ENCODE measurements at regions not wholly inside any gene's neighbourhood (a gene's known extent, or its start where the extent isn't known, plus 50 kb on each side); places are given as distances from the start of the nearest gene placed in this dataset.
A peak's percentile ranks its signal among the peaks of the same experiment; 100 is the strongest.

DNA sequence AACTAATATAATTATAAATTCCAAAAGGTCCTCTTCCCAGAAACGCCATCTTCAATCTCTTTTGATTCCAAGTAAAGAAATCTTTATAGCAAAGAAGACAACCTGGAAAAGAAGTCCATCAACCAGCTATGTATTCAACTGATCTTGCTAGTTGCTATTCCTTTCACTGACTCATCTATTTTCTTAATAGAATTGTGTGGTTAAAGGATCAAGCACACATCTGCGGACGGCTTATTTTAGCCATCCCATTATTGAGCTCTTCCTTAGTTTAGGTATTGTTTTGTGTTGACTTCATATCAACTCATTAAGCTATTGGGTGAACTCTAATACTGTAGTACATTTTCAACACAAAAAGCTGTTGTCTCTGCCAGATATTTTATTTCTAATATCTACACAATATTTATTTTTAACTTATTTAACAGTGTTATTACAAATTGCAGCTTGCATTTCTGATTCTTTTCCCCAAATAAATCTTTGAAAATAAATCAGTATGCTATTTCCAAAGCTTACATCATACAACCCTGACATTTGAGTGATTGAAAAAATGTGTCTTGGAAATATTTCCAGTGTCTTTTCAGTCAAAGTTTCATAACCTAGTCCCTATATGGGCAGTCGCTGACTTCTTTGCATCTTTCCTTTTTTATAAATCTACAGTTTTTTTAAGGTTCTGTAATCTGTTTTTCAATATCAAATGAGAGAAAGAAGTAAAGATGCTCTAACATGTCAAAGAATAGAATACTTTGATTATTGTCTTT is 158.8 kb upstream of the SPRY2 start:
- no peak for DNase-seq

GRCh38 chr13:80498433-80498832 is 157.5 kb upstream of the SPRY2 start:
- DNase-seq, result no peak

DNA sequence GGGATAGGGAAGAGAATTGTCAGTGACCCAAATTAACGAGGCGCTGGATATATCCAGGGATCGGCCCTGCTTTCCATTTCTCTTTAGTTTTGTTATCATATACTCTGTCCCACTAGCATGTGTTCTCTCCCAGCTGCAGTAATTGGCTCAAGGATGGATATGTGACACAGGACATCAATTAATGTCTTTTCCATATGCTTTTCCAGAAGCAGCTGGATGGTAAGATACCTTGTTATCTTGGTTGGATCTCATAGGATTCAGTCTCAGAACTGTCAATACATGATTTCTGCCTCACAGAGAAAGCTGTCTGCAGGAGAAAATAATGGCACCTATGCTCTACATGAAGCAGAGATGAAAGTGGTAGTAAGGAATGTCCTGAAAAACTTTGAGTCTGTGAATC is 157.1 kb upstream of the SPRY2 start:
- DNase-seq, result no peak

DNA sequence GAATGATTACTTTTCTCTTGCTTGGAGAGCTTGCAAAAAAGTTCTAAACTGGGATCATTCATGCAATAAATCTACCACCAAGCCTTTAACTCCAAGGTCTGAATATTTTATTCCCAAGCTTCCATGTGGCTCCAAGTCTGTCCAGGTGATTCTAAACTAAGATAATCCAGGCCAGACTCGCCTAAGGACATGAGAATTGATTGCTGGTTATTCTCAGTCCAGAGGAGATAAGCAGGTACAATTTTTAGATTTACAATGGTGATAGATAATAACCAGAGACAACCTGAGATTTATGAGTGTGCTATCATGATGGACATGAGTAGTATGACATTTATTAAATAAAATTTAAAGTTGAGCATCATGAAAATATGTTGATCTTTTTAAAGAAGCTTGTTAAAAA is 156.5 kb upstream of the SPRY2 start:
- no peak for DNase-seq

GRCh38 chr13:80496721-80497397 is 155.9 kb upstream of the SPRY2 start:
- no peak for DNase-seq

DNA sequence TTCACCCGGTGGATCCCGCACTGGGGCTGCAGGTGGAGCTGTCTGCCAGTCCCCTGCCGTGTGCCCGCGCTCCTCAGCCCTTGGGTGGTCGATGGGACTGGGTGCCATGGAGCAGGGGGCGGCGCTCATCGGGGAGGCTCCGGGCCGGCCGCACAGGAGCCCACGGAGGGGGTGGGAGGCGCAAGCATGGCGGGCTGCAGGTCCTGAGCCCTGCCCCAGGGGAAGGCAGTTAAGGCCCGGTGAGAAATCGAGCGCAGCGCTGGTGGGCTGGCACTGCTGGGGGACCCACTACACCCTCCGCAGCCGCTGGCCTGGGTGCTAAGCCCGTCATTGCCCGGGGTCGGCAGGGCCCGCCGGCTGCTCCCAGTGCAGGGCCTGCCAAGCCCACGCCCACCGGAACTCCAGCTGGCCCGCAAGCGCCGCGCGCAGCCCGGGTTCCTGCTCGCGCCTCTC is 149.6 kb upstream of the SPRY2 start:
- DNase-seq, result peak; percentile 19

DNA sequence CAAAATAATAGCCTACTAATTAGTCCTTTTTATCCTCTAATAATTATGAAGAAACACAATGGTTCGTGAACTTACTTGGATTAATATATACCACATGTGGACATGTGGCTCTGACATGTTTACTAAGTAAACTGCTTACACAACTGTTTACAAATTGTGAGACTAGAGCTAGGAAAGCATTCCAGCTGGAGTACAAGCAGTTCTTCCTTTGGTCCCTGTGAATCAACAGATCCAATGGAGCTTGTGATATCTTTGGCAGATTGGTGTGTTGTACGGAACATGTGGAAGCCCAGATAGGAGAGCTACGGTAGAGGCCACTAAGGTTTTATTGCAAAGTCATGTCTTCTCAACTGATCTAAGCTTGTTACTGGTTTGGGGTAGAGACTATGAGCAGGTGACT is 145.5 kb upstream of the SPRY2 start:
- DNase-seq, result no peak

DNA sequence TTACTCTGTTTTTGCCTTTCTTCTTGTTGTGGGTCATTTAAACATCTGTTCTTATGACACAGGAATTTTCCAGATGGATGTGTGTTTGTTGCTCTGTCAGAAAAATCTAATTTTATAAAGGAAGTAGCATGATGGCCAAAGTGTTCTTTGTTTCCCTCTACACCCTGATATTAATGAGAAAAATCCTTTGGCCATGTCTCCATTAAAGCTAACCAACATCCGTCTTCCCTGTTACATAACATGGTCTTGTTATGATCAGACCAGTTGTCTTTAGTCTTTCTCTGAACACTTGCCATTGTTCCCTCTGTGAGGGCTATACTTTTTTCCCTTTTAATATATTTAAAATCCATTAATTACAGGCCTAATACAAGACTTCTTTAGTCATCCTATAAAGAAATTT is 142.2 kb upstream of the SPRY2 start:
- DNase-seq, result no peak

DNA sequence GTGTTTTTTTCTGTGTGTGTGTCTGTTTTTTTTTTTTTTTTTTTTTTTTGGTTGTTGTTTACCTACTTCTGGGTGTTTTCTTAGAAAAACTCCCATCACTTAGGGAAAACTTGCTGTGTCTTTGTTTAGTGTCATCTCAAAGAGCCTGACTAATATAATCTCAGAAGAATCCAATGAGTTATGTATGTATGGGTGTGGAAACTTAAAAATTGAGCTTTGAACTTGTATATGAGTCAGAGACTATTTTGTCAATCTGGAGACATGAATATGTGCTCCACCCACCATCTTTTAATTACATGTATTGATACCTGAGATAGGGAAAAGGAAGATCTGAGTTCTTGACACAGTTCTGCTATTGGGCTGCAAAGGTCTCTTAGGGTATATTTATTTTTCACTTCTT is 140.7 kb upstream of the SPRY2 start:
- no peak for DNase-seq

- DNase-seq, result no peak
These were observed 136.9 kb upstream of the SPRY2 start for GRCh38 chr13:80477661-80478443.

DNA sequence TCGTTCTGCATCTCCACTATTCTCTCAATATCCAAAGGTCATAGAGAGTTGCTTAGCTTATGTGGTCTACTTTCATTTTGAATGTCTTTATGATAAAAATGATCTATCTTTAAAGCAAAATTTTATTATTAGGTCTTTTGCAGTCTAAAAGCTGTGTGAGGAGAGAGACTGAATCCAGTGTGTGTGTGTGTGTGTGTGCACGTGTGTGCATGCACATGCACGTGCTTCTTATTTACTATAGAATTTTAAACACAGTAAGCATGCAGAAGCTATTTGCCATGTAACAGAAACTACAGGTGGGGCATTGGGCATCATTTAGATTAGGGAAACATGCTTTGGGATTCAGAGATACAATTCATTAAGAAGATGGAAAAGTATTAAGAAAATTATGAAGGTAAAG is 136.0 kb upstream of the SPRY2 start:
- no peak for DNase-seq

DNA sequence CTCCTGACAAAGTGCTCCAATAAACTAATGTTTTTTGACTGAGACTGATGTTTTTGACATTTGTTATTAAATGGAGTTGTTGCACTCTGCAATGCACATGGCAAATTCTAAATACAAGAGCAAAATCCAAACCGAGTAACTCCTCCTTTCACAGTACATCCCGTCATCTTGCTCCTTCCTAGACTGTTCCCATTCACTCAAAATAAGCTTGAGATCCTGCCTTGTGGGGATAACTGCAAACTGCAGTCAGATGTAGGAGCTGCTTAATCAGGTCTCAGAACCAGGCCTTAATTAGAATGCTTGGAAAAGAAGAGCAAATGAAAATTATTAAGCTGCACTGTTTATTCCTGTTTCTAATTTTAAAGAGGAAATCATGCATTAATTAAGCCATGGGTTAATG is 134.8 kb upstream of the SPRY2 start:
- DNase-seq, result no peak

DNA sequence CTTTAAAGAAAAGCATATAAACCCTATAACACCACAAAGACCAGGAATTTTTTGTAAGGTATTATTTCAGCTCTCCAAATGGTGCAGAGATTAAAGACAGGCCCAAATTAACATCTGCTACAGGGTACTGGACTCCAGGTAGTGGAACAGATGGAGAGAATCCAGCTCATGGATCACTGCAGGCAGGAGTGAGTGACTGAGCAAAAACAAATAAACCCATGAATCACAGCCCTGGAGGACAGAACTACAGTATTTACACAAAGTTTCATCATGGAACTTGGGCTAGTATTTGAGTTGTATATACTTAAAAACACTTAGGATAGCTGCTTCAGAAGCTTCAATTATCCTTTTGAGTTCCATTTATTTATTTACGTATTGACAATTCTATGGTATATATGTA is 132.8 kb upstream of the SPRY2 start:
- DNase-seq, result no peak

GRCh38 chr13:80469853-80470381 is 129.0 kb upstream of the SPRY2 start:
- no peak for DNase-seq

- no peak for DNase-seq
These were observed 128.4 kb upstream of the SPRY2 start for GRCh38 chr13:80469105-80469852.

GRCh38 chr13:80465321-80465720 is 124.4 kb upstream of the SPRY2 start:
- DNase-seq, result no peak

DNA sequence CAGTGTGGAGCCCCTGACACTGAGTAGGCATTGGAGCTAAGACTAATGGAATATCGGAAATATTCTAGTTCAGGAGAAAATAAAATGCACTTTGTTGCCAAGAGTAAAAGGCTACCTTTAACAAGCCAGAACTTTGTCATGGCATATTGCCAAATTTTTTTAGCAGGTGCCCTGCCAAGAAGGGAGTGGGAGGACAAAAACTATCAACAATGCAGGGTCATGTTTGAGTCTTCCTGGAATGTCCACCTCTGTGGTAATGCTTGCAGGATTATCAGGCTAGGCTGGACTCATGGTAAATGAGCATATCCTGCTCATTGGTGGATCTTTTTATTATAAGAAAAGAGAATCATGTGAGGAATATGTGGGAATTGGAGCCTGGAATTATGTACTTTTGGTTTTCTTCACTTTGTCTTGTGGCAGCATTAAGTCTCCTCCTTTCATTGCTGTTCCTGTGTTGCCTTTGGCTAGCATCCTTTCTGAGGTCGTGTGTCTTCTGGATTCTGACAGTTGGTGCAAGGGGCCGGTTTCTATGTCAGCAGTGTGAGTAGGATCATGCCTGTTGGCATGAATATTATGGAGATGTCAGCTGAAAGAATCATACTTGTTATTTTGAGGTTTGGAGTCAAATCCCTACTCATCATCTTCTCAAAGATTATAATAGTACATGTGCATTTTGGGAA is 122.9 kb upstream of the SPRY2 start:
- no peak for DNase-seq

DNA sequence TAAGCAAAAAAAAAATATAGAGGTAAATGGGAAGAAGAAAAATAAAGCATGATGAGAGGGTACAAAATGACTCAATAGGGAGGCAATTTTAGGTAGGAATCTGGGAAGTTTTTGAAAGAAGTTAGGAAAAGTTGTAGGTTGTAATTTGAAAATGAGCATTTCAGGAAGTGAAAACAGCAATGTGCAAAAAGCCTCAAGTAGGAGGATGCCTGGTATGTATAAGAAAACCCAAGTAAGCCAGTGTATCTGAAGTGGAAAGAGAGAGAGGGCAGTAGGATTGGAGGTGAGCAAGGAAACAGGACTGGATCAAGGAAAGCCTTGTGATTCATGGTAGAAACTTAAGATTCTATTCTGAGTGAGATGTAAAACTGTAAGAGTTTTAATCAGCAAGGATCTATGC is 121.6 kb upstream of the SPRY2 start:
- no peak for DNase-seq

DNA sequence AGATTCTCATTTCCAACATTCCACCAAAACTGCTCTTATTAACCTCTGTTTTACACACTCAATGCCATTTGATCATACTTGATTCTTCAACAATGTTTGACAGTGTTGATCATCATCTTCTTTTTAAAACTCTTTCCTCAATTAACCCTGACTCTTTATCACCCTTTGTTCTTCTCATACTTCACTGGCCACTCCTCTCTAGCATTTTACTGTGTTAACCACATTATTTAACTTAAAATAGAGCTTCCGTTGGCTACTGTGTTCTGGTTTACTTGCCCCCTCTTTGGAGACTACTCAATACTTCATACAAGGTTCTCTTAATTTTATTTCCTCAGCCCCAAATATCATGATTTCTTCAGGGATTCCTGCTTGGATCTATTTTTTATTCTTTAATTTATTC is 121.1 kb upstream of the SPRY2 start:
- no peak for DNase-seq

GRCh38 chr13:80458543-80458942 is 117.6 kb upstream of the SPRY2 start:
- no peak for DNase-seq

DNA sequence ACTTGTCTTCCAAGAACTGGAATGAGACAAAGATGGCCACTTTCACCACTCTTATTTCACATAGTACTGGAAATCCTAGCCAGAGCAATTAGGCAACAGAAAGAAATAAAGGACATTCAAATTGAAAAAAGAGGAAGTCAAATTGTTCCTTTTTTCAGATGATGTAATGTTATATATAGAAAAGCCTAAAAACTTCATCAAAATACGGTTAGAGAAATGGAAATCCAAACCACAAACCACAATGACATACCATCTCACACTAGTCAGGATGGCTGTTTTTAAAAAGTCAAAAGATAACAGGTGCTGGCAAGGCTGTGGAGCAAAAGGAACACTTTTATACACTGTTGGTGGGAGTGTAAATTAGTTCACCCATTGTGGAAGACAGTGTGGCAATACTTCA is 113.3 kb upstream of the SPRY2 start:
- DNase-seq, result no peak

DNA sequence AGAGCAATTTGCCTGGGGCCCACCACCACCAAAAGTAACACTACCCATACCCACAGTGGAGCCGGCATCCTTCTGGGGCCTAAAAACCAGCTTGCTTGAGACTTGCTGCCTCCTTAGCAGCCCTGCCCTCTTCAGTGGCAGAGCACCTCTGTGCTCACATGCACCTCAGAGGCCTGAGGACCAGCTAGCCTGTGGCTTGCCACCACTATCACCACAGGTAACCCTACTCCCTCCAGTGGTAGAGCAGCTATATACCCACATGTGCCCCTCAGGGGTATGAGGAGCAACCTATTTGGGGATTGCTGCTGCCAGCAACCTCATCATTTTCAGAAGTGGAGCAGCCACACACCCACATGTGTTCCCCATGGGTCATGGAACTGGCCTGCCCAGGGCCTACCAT is 111.4 kb upstream of the SPRY2 start:
- DNase-seq, result no peak

Data from NCI-H1092 treated with DMSO at 0.1 percent for 48 hours (cell line).